HAP-1 (cell line): ENCODE measurements at regions not wholly inside any gene's neighbourhood (a gene's known extent, or its start where the extent isn't known, plus 50 kb on each side); places are given as distances from the start of the nearest gene placed in this dataset.

Experiments
- DNase-seq, 2 experiments: peaks; one replicate each; pipeline ENCODE4 v3.0.0-alpha.2; 2016 to 2020; ENCODE audit warnings: low spot score in 2 of 2
- H3K27me3 ChIP-seq: fragments of 250-450 bp; sonication (Bioruptor Pico); 2 replicates; pipeline ENCODE4 v1.5.1; 2020; ENCODE audit warnings: low read depth, mild to moderate bottlenecking, moderate library complexity
- H3K36me3 ChIP-seq: fragments of 250-450 bp; sonication (Bioruptor Pico); replicated peaks from 2 replicates; pipeline ENCODE4 v1.5.1; 2020; ENCODE audit warnings: mild to moderate bottlenecking
- H3K4me1 ChIP-seq: fragments of 250-450 bp; sonication (Bioruptor Pico); 2 replicates; pipeline ENCODE4 v1.5.1; 2020; ENCODE audit warnings: mild to moderate bottlenecking
- H3K4me3 ChIP-seq: fragments of 250-450 bp; sonication (Bioruptor Pico); 2 replicates; pipeline ENCODE4 v1.5.1; 2020; ENCODE audit warnings: mild to moderate bottlenecking, moderate library complexity
- H3K9me3 ChIP-seq: fragments of 250-450 bp; sonication (Bioruptor Pico); 2 replicates; pipeline ENCODE4 v1.5.1; 2020; ENCODE audit warnings: mild to moderate bottlenecking, moderate library complexity
- in situ Hi-C: fragments of 300-500 bp; cut with MboI; formaldehyde crosslinking; loops from 3 replicates; pipeline ENCODE4 v1.14.3; 2020; ENCODE audit warnings: low sequenced_read_pairs, inconsistent platforms, mixed read lengths

DNA sequence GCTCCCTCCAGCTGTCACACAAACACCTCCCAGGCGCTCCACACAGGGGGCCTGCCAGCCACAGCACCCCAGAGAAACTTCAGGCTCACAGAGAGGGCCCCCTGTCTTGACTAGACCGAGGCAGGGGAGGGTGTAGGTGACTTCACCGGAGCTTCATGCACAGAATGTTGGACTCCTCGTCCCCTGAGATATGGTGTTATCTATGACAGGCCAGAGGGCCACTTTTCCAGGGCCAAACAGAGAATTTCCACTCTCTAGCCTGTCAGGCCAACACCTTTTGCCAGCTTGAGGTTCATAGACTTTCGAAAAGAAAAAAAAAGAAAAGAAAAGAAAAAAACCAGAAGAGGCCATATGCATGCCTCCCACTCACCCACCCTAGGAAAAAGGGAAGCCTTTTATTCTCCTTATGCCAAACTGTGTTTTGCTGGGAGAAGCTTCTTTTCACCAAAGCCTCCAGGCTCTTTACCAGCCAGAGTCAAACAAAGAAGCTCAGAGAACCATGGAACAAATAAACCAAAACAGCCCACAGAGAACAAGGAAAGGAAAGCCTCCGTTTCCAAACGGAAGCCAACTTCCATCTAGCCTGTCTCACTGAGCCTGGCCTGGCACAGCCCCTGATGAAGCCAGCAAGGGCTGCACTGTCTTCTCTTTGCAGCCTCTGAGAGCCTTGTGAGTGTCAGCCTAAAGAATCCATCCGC, 313.2 kb upstream of the JARID2 start:
- Histone ChIP-seq H3K36me3 (no peaks in the 10 kb centered on the region), H3K4me3 (no peak overlapping the region), H3K4me1 (no peaks in the 10 kb centered on the region), H3K27me3 (no peaks in the 10 kb centered on the region), H3K9me3 (no peaks in the 10 kb centered on the region; the same call in 1 of the 2 replicates)
- DNase-seq = no peak
- in situ Hi-C loops = no loop called here

DNA sequence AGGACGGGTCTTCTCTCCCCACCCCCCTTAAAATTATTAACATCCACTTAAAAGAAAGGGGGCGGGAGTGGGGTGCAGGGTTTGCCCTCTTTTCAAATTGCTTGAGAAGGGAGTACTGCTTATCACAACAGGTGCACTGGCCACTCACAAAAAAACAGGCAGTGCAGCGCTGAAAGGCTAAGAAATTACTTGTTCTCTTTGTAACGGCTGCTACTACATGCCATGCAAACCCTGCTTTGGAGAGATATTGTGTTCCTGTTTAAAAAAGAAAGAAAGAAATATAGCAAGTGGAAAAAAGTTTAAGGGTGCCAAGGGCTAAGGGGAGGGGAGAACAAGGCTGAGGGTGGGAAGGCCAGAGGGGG, 312.7 kb upstream of the JARID2 start:
- no peaks in the 10 kb centered on the region for H3K36me3 ChIP-seq
- no peak overlapping the region for H3K4me3 ChIP-seq
- in situ Hi-C loops = no loop called here

DNA sequence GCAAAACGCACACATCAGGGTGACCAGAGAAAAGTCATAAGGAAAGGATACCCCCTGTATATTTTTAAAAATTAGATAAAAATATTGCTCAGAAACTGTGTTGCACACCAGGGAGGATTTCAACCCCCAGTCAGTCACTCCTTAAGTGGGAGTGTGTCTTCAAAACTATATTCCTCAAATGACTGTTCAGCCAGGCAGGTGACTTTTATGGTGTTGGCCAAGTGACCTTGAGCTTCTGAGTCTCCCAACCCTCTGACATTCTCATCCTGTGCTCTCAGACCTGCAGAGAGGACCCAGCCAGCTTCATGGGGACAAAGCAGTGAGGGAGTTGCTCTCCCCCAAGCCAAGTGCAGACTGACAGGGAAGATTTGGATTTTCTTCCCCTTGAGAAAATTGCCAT, 311.9 kb upstream of the JARID2 start:
- H3K4me3 ChIP-seq = no peak overlapping the region
- no peaks in the 10 kb centered on the region for H3K36me3 ChIP-seq
- in situ Hi-C loops = no loop called here
- no peaks in the 10 kb centered on the region for H3K27me3 ChIP-seq
- no peak for DNase-seq
- H3K4me1 ChIP-seq = no peaks in the 10 kb centered on the region
- no peaks in the 10 kb centered on the region; the same call in 1 of the 2 replicates for H3K9me3 ChIP-seq

More for the DNA sequence above, 312.7 kb upstream of the JARID2 start:
- Histone ChIP-seq H3K27me3 (no peaks in the 10 kb centered on the region), H3K9me3 (no peaks in the 10 kb centered on the region; the same call in 1 of the 2 replicates), H3K4me1 (no peaks in the 10 kb centered on the region)
- no peak for DNase-seq

DNA sequence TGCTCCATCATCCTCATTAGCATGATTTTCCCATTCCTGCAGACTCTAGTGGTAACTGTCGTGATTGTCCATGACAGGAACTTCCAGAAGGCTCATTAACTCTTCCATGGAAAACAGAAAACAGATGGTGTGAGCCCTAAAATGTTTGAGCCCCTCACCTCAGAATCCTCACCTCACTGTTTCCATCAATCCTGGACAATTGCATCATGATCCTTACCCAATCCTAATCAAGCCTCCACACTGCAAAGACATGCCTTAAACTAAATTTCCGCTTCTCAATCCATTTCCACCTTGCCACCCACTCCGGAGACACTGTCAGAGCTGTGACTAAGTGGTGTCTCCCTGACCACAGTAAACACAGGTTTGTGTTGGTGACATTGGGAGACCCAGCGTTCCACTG, 311.0 kb upstream of the JARID2 start:
- Histone ChIP-seq H3K36me3 (no peaks in the 10 kb centered on the region), H3K27me3 (no peaks in the 10 kb centered on the region), H3K4me1 (no peaks in the 10 kb centered on the region), H3K4me3 (no peak overlapping the region), H3K9me3 (no peaks in the 10 kb centered on the region; the same call in 1 of the 2 replicates)
- no peak for DNase-seq
- in situ Hi-C loops = no loop called here

DNA sequence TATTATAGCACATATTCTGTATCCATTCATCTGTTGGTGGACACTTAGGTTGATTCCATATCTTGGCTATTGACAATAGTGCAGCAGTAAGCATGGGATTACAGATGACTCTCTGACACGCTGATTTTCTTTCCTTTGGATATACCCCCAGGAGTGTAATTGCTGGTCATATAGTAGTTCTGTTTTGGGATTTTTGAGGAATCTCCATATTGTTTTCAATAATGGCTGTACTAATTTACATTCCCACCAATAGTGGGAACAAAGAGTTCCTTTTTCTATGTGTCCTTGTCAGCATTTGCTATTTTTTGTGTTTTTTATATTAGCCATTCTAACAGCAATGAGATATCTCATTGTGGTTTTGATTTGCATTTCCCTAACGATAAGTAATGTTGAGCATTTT, 309.0 kb upstream of the JARID2 start:
- no peaks in the 10 kb centered on the region; the same call in 1 of the 2 replicates for H3K9me3 ChIP-seq
- no peak overlapping the region for H3K4me3 ChIP-seq
- in situ Hi-C loops = no loop called here
- DNase-seq = no peak
- H3K36me3 ChIP-seq = no peaks in the 10 kb centered on the region
- no peaks in the 10 kb centered on the region for H3K27me3 ChIP-seq
- no peaks in the 10 kb centered on the region for H3K4me1 ChIP-seq

DNA sequence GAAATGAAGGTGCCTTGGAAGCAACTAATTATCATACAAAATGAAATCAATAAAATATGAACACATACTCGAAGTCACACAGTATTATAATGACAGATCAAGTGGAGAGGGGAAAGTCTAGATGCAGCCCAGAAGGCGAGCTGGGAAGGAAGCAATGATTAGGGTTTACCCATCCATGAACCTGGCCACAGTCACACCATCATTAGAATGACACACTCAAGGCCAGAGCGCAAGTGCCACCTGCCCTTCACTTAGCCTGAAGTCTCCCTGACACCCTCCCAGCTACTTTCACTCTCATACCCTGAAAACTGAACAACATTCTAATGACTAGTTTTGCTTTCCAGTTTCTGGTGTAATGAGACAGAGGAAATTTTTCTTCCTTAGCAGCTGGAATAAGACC, 302.8 kb upstream of the JARID2 start:
- Histone ChIP-seq H3K36me3 (no peaks in the 10 kb centered on the region), H3K27me3 (no peaks in the 10 kb centered on the region), H3K4me1 (no peaks in the 10 kb centered on the region), H3K9me3 (no peaks in the 10 kb centered on the region), H3K4me3 (no peak overlapping the region)
- in situ Hi-C loops = no loop called here
- no peak for DNase-seq

DNA sequence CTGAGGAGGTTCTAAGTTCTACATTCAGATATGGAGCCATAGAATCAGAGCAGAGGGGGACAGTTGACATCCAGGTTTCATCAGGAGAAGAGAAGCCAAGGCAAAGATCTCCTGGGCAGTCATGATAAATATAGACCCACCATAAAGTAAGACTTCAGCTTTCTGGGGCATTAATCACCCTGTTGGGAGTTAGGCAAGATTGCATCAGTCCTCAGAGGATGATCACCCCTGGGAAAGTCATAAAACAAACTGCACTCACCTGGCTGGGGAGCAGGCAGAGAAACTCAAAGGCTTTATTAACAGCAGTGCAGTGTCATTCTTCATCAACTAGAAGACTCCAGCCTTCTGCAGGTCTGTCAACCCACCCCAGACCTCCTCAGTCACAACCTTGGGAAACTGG, 301.3 kb upstream of the JARID2 start:
- Histone ChIP-seq H3K4me1 (no peaks in the 10 kb centered on the region), H3K36me3 (no peaks in the 10 kb centered on the region)
- DNase-seq = no peak

DNA sequence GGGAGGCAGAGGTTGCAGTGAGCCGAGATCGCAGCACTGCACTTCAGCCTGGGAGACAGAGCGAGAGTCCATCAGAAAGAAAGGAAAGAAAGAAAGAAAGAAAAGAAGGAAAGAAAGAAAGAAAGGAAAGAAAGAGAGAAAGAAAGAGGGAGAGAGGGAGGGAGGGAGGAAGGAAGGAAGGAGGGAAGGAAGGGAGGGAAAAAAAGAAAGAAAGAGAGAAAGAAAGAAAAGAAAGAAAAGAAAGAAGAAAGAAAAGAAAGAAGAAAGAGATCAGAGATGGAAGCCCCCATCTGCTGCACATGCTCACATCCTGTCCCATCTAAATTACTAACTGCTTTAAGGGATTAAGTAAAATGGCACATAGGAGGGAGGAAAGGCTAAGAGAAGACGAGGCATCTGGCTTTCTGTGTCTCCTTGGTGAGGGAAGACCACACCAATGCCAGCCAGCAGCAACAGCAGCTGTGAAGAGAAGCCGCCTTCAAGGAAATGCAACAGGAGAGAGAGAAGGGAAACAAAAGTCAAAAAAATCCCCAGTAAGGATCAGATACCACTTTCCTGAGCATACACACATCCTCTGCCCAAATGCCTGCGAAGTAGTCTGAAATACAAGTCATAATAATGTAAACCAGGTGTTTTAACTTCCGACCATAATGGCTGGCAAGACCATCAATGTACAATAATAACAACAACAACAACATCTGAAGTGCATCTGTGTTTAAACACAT, 300.2 kb upstream of the JARID2 start:
- no peaks in the 10 kb centered on the region for H3K4me1 ChIP-seq
- H3K36me3 ChIP-seq = no peaks in the 10 kb centered on the region
- DNase-seq = no peak
- no peaks in the 10 kb centered on the region for H3K9me3 ChIP-seq
- in situ Hi-C loops = no loop called here
- no peaks in the 10 kb centered on the region for H3K27me3 ChIP-seq
- no peak overlapping the region for H3K4me3 ChIP-seq

More for the DNA sequence above, 301.3 kb upstream of the JARID2 start:
- Histone ChIP-seq H3K27me3 (no peaks in the 10 kb centered on the region), H3K9me3 (no peaks in the 10 kb centered on the region), H3K4me3 (no peak overlapping the region)
- in situ Hi-C loops = no loop called here

DNA sequence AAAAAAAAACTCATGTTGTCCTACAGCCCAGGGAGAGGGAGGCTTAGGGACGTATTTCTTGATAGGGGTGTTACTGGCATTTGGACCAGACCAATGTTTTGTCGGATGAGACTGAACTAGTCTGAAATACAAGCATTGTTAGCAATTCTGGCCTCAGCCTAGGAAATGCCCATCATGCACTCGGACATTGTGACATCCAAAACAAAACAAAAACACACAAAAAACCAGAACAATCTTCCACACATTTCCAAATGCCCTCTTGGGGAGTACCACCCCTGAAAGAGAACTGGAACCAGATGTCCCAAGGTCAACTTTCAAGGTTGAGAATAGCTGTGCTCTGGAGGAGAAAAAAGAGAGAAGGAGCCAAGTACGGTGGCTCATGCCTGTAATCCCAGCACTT, 299.1 kb upstream of the JARID2 start:
- DNase-seq = no peak
- in situ Hi-C loops = no loop called here

DNA sequence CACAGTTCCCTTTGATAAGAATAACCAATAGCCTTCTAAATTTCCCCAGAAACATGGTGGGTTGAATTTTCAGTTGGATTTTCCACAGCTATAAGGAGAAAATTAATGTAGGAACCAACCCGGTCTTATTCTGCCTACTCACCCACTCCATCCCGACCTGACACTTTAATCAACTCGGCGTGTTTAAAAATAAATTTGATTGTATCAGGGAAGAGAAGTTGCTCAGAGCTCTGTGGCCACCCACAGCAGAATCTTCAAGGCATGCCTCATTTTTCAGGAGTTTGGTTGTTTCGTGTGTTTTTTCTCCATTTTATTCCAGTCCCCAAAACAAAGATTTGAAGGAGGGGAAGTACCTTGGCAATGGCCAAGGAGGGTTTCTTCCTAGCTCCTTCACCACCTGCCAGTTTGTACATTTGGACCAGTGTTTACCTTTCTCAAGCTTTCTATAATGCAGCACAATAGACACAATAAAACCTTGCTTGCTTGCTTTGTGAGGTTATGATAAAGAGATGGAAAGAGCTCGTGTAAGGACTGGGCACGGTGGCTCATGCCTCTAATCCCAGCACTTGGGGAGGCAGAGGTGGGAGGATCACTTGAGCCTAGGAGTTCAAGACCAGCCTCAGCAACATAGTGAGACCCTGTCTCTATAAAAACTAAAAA, 297.2 kb upstream of the JARID2 start:
- in situ Hi-C loops = no loop called here
- Histone ChIP-seq H3K27me3 (no peaks in the 10 kb centered on the region), H3K9me3 (no peaks in the 10 kb centered on the region), H3K36me3 (no peaks in the 10 kb centered on the region), H3K4me3 (no peak overlapping the region), H3K4me1 (no peaks in the 10 kb centered on the region)
- DNase-seq = no peak

More for the DNA sequence above, 299.1 kb upstream of the JARID2 start:
- H3K4me1 ChIP-seq = no peaks in the 10 kb centered on the region
- H3K36me3 ChIP-seq = no peaks in the 10 kb centered on the region
- H3K4me3 ChIP-seq = no peak overlapping the region
- H3K9me3 ChIP-seq = no peaks in the 10 kb centered on the region
- H3K27me3 ChIP-seq = no peaks in the 10 kb centered on the region

DNA sequence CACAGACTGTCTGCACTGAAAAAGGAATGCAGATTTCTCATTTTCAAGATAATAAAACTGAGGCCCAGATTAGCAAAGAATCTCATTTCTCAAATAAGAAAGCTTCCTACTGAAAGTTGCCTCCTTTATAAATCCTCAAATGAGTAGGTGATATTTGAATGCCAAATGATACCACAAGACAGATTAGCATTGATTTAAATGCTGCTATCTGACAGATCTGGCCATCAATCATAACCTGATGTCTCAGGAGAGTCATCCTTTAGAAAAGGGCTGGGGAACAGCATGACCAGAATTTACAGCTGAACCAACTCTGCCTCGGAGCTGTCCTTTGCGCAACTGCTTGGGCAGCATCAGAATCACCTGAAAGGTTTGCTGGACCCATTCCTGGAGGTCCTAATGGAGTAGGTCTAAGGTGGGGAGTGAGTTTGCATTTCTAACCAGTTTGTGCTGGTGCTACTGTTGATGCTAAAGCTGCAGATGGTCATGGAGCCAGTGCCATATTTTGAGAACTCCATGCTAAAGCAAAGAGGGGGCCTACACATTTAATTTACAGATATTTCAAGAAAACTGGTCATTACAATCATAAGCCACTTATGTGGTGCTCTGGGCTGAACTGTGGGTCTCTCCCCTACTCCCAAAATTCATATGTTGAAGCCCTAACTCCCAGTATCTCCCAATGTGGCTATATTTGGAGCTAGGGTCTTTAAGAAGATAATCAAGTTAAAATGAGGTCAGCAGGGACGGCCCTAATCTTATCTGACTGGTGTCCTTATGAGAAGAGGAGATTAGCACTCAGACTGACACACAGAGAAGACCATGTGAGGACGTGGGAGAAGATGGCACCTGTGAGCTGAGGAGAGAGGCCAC, 295.5 kb upstream of the JARID2 start:
- Histone ChIP-seq H3K27me3 (no peaks in the 10 kb centered on the region), H3K4me3 (no peak overlapping the region), H3K9me3 (no peaks in the 10 kb centered on the region), H3K4me1 (no peaks in the 10 kb centered on the region), H3K36me3 (no peaks in the 10 kb centered on the region)
- in situ Hi-C loops = no loop called here
- no peak for DNase-seq

DNA sequence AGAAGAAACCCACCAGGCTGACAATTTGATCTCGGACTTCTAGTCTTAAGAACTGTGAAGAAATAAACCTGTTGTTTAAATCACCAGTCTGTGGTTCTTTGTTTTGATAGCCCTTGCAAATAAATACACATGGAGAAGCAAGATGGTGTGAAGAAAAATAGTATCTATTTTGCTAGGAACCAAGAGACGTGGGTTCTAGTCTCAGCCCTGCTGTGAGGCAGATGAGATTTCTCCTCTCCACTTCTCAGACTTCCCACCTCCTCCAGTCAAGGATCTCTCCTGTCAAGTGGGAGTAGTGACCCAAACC, 294.9 kb upstream of the JARID2 start:
- in situ Hi-C loops = no loop called here
- Histone ChIP-seq H3K27me3 (no peaks in the 10 kb centered on the region), H3K4me1 (no peaks in the 10 kb centered on the region), H3K4me3 (no peak overlapping the region), H3K36me3 (no peaks in the 10 kb centered on the region), H3K9me3 (no peaks in the 10 kb centered on the region)
- DNase-seq = no peak

DNA sequence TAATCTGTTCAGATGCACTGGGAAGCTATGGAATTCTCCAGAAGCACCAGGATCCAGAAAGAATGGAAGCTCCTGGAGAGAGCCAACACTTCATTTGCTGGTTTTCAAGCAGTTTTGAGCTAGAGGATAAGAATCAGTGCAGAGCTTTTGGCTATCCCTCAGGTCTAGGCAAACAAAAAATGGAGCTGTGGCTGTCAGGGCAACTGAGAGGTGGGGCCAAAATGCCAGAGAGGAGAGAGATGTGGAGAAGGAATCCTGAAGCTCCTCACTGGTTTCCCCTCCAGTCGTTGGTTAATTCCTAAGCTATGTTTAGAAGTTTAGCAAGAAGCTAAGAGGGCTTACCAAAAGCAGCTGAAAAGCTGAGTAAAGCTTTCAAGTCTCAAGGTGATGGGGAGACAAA, 294.2 kb upstream of the JARID2 start:
- in situ Hi-C loops = no loop called here
- no peak for DNase-seq
- H3K4me1 ChIP-seq = no peaks in the 10 kb centered on the region

More for the DNA sequence above, 294.2 kb upstream of the JARID2 start:
- H3K4me3 ChIP-seq = no peak overlapping the region
- H3K27me3 ChIP-seq = no peaks in the 10 kb centered on the region
- no peaks in the 10 kb centered on the region for H3K36me3 ChIP-seq
- no peaks in the 10 kb centered on the region for H3K9me3 ChIP-seq
